ENCODE measurements at regions not wholly inside any gene's neighbourhood (a gene's known extent, or its start where the extent isn't known, plus 50 kb on each side); places are given as distances from the start of the nearest gene placed in this dataset.

DNA sequence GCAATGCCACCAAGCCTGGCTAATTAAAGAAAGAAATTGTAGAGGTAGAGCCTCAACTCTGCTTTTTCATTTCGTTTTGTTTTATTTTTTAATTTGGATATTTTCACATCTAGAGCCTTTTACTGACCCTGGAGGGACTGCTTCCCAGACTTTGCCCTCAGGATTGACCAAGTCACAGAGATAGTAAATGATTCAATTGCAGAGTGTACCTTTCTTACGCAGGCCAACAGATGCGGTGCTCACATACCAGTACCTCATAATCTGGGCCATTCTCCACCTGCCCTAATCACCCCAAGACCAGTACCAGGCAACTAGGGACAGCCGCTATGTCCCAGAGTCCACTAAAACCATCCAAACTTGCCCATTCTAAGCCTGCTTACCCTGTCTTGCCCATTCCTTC lies 110.8 kb downstream of the DDX1 start:
- POLR2A ChIA-PET (ENCODE audit: partially characterized antibody) = no interaction called here

More for the DNA sequence above, 110.8 kb downstream of the DDX1 start:
- Histone ChIP-seq H4K20me1 (replicated peaks in 1 of 2; ENCODE audit: control insufficient read depth in 1 of 2, insufficient read depth in 2 of 2, low read length in 2 of 2) (no peaks in the 10 kb centered on the region), H3K56ac (replicated peaks; ENCODE audit: insufficient read length, low read depth, low read length) (no peak overlapping the region), H3K36me3 (ENCODE audit: control insufficient read depth in 2 of 4, insufficient read depth in 4 of 4, low read length in 3 of 4) (no peaks in the 10 kb centered on the region), H3K9me3 (ENCODE audit: insufficient read depth in 2 of 2, low read depth in 1 of 2, low read length in 1 of 2) (no peaks in the 10 kb centered on the region), H3K79me2 (ENCODE audit: control insufficient read depth in 1 of 2, insufficient read depth in 2 of 2, low read length in 2 of 2) (no peaks in the 10 kb centered on the region), H3K14ac (ENCODE audit: insufficient read length) (no peak overlapping the region), H3K4me3 (ENCODE audit: extremely low read depth in 1 of 4, insufficient read depth in 2 of 4, low read depth in 3 of 4, low read length in 4 of 4) (no peak overlapping the region), H2AFZ (ENCODE audit: low read length) (no peak overlapping the region), H3K23me2 (ENCODE audit: low read depth, low read length) (no peaks in the 10 kb centered on the region; the same call in 1 of the 2 replicates), H3K27ac (ENCODE audit: low read depth, low read length) (no peak overlapping the region), H3K23ac (ENCODE audit: insufficient read length) (no peak overlapping the region), H3K4me1 (replicated peaks in 1 of 4; ENCODE audit: control insufficient read depth in 3 of 4, insufficient read depth in 4 of 4, low read length in 3 of 4) (no peaks in the 10 kb centered on the region; a peak in 1 of 7 replicates), H3K79me1 (ENCODE audit: low read depth, low read length) (no peaks in the 10 kb centered on the region), H3K4me2 (ENCODE audit: insufficient read depth in 1 of 2, low read depth in 2 of 2, low read length in 2 of 2) (no peak overlapping the region), H3K4ac (replicated peaks; ENCODE audit: insufficient read length, low read depth, low read length) (no peak overlapping the region), H3K27me3 (replicated peaks in 1 of 4; ENCODE audit: control insufficient read depth in 3 of 4, extremely low read depth in 1 of 4, insufficient read depth in 3 of 4, low read length in 3 of 4) (no peaks in the 10 kb centered on the region), H2BK5ac (ENCODE audit: low read depth, low read length) (no peak overlapping the region), H4K8ac (ENCODE audit: extremely low read depth, insufficient read depth, low read length) (no peak overlapping the region), H3K18ac (ENCODE audit: extremely low read depth, low read length) (no peak overlapping the region), H3K9ac (replicated peaks in 1 of 4; ENCODE audit: extremely low read depth in 1 of 4, low read depth in 3 of 4, low read length in 3 of 4) (no peak overlapping the region), H2BK12ac (ENCODE audit: low read depth, low read length) (no peak overlapping the region), H2BK20ac (ENCODE audit: low read length) (no peak overlapping the region), H2BK120ac (replicated peaks; ENCODE audit: low read depth, low read length) (no peak overlapping the region), H2BK15ac (ENCODE audit: low read length) (no peak overlapping the region), H4K5ac (ENCODE audit: insufficient read length, low read depth, low read length) (no peak overlapping the region), H4K91ac (replicated peaks; ENCODE audit: insufficient read length, low read length) (no peak overlapping the region), H2AK5ac (ENCODE audit: low read depth, low read length) (no peak overlapping the region)
- DNase-seq (ENCODE audit: low read depth in 1 of 2, low spot score in 2 of 2) = no peak
- 78% methylated on average over 4 of the region's 4 CpGs; no CpG with 5 or more reads in 1 of the 2 experiments for WGBS, 2 experiments (ENCODE audit: extremely low coverage in 1 of 2, insufficient coverage in 1 of 2, insufficient read length in 1 of 2, insufficient replicate concordance in 2 of 2, low coverage in 1 of 2, low lambda C conversion rate in 2 of 2, missing lambda C conversion rate in 1 of 2)
- FAIRE-seq = no peak
- CTCF ChIA-PET (ENCODE audit: partially characterized antibody) = no interaction called here
- TF ChIP-seq CHD2 (IDR thresholded peaks at IDR 0.05; ENCODE audit: low read length) (no peak), JUN (IDR thresholded peaks at IDR 0.05; ENCODE audit: low read depth, low read length) (no peak), TCF12 (IDR thresholded peaks at IDR 0.05; ENCODE audit: low read depth, low read length) (no peak), RFX5 (IDR thresholded peaks at IDR 0.05; ENCODE audit: borderline replicate concordance, low read depth, low read length) (no peak), SUZ12 (IDR thresholded peaks at IDR 0.05; ENCODE audit: low read length) (no peak), CHD1 (IDR thresholded peaks at IDR 0.05; ENCODE audit: low read depth, low read length) (no peak), POU5F1 (IDR thresholded peaks at IDR 0.05; ENCODE audit: low read depth, low read length) (no peak), NANOG (IDR thresholded peaks at IDR 0.05; ENCODE audit: insufficient read depth, low read depth, low read length, poor library complexity, severe bottlenecking) (no peak), EGR1 (IDR thresholded peaks at IDR 0.05; ENCODE audit: borderline replicate concordance, low read depth, low read length) (no peak)
- TF ChIP-seq, protein P1, sequence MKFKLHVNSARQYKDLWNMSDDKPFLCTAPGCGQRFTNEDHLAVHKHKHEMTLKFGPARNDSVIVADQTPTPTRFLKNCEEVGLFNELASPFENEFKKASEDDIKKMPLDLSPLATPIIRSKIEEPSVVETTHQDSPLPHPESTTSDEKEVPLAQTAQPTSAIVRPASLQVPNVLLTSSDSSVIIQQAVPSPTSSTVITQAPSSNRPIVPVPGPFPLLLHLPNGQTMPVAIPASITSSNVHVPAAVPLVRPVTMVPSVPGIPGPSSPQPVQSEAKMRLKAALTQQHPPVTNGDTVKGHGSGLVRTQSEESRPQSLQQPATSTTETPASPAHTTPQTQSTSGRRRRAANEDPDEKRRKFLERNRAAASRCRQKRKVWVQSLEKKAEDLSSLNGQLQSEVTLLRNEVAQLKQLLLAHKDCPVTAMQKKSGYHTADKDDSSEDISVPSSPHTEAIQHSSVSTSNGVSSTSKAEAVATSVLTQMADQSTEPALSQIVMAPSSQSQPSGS (IDR thresholded peaks at IDR 0.05; ENCODE audit: low read length) = no peak
